HEK293 (cell line): ENCODE measurements at regions not wholly inside any gene's neighbourhood (a gene's known extent, or its start where the extent isn't known, plus 50 kb on each side); places are given as distances from the start of the nearest gene placed in this dataset.

Experiments used
- CTCF ChIA-PET: fragments of 350-600 bp; formaldehyde crosslinking; extraction: SDS; loops from one replicate; lab custom pipeline; 2021; ENCODE audit warnings: antibody characterized with exemption; lab: Yijun Ruan, JAX
- POLR2A ChIA-PET: fragments of 300-600 bp; formaldehyde crosslinking; extraction: SDS; loops from one replicate; lab custom pipeline; 2020; ENCODE audit warnings: antibody characterized with exemption, inconsistent platforms; lab: Yijun Ruan, JAX
- H3K27ac ChIP-seq: fragments of 200-500 bp; sonication (Bioruptor generic); 2 replicates; pipeline ENCODE4 v1.5.1; 2014; ENCODE audit warnings: low read depth, low read length, control low read depth, inconsistent platforms; ENCODE audit errors: extremely low read depth
- H3K36me3 ChIP-seq, 2 experiments: fragments of 200-500 bp in 1 of 2; sonication (Bioruptor generic) in 1 of 2; 1 replicate in 1 of 2; 2 replicates in 1 of 2; pipeline ENCODE4 v1.5.1; 2014 to 2017; ENCODE audit warnings: inconsistent platforms in 2 of 2, low read length in 2 of 2; ENCODE audit not compliant: control insufficient read depth in 2 of 2, insufficient read depth in 1 of 2
- H3K4me1 ChIP-seq: fragments of 200-500 bp; sonication (Bioruptor generic); 2 replicates; pipeline ENCODE4 v1.5.1; 2014; ENCODE audit warnings: mild to moderate bottlenecking, low read length, inconsistent platforms; ENCODE audit not compliant: control insufficient read depth, insufficient read depth
- H3K4me3 ChIP-seq: 2 replicates; pipeline ENCODE4 v1.5.1; 2011; ENCODE audit warnings: low read depth, mild to moderate bottlenecking, control low read depth, low read length, moderate library complexity
- H3K9me3 ChIP-seq: fragments of 200-500 bp; sonication (Bioruptor generic); 2 replicates; pipeline ENCODE4 v1.5.1; 2014; ENCODE audit warnings: low read depth, low read length, inconsistent platforms; ENCODE audit not compliant: control insufficient read depth, insufficient read depth
- BCL11B ChIP-seq: fragments of 450-650 bp; formaldehyde crosslinking; IDR thresholded peaks from 2 replicates; pipeline ENCODE4 v1.5.1; 2016; ENCODE audit warnings: low read depth, missing biosample characterization, missing genetic modification characterization
- HOXD13 ChIP-seq: sonication (generic); formaldehyde crosslinking; IDR thresholded peaks from 2 replicates; pipeline ENCODE4 v1.8.0; 2022; ENCODE audit warnings: missing genetic modification reagents, borderline replicate concordance
- KLF17 ChIP-seq: fragments of 450-650 bp; formaldehyde crosslinking; IDR thresholded peaks from 2 replicates; pipeline ENCODE4 v1.5.1; 2016; ENCODE audit warnings: missing biosample characterization, missing genetic modification characterization
- PRDM4 ChIP-seq: fragments of 450-650 bp; formaldehyde crosslinking; IDR thresholded peaks from 2 replicates; pipeline ENCODE4 v1.5.1; 2017; ENCODE audit warnings: missing biosample characterization, missing genetic modification characterization
- ZBTB11 ChIP-seq: fragments of 450-650 bp; formaldehyde crosslinking; conservative IDR thresholded peaks from 2 replicates; pipeline ENCODE4 v1.5.1; 2016; ENCODE audit warnings: low read depth, missing biosample characterization, missing genetic modification characterization
- ZFP37 ChIP-seq: fragments of 450-650 bp; formaldehyde crosslinking; IDR thresholded peaks from 2 replicates; pipeline ENCODE4 v1.5.1; 2016; ENCODE audit warnings: missing biosample characterization, missing genetic modification characterization
- ZNF114 ChIP-seq: fragments of 450-650 bp; formaldehyde crosslinking; IDR thresholded peaks from 2 replicates; pipeline ENCODE4 v1.5.0; 2017; ENCODE audit warnings: missing biosample characterization, missing genetic modification characterization
- ZNF324 ChIP-seq: fragments of 450-650 bp; formaldehyde crosslinking; IDR thresholded peaks from 2 replicates; pipeline ENCODE4 v1.5.1; 2016; ENCODE audit warnings: missing biosample characterization, missing genetic modification characterization
- ZNF341 ChIP-seq: fragments of 450-650 bp; formaldehyde crosslinking; IDR thresholded peaks from 2 replicates; pipeline ENCODE4; 2016; ENCODE audit warnings: low read depth, missing biosample characterization, missing genetic modification characterization
- ZNF354C ChIP-seq: fragments of 450-650 bp; formaldehyde crosslinking; IDR thresholded peaks from 2 replicates; pipeline ENCODE4 v1.5.1; 2016; ENCODE audit warnings: missing biosample characterization, missing genetic modification characterization, low read depth, borderline replicate concordance
- ZNF488 ChIP-seq: fragments of 450-650 bp; formaldehyde crosslinking; IDR thresholded peaks from 2 replicates; pipeline ENCODE4 v1.5.1; 2016; ENCODE audit warnings: missing biosample characterization, missing genetic modification characterization
- ZNF510 ChIP-seq: fragments of 450-650 bp; formaldehyde crosslinking; IDR thresholded peaks from 2 replicates; pipeline ENCODE4 v1.5.1; 2018; ENCODE audit warnings: mild to moderate bottlenecking, missing genetic modification characterization, missing biosample characterization; ENCODE audit not compliant: insufficient replicate concordance
- ZNF658 ChIP-seq: fragments of 450-650 bp; formaldehyde crosslinking; IDR thresholded peaks from 2 replicates; pipeline ENCODE4; 2016; ENCODE audit warnings: missing biosample characterization, missing genetic modification characterization
- ZSCAN18 ChIP-seq: fragments of 450-650 bp; formaldehyde crosslinking; IDR thresholded peaks from 2 replicates; pipeline ENCODE4 v1.5.1; 2016; ENCODE audit warnings: missing biosample characterization, missing genetic modification characterization
- ZSCAN30 ChIP-seq: fragments of 450-650 bp; IDR thresholded peaks from 2 replicates; pipeline ENCODE4 v1.5.1; 2018; ENCODE audit warnings: missing biosample characterization, mild to moderate bottlenecking, missing genetic modification characterization, moderate library complexity

GRCh38 chr17:72400863-72401262, 280.0 kb downstream of the SOX9 start:
- ChIA-PET POLR2A (no interaction called here), CTCF (interaction anchor here (0.9 to 1.1 kb wide), 2 partner anchors 9 to 17 kb away, joined by 3 to 4 read pairs; no protein-coding TSS in a partner anchor)
- TF ChIP-seq ZNF354C (tag by site-specific recombination) = no peak
- no peak for TF ChIP-seq ZBTB11 (tag by site-specific recombination)
- no peak for TF ChIP-seq ZNF324 (tag by site-specific recombination)
- TF ChIP-seq ZNF114 (tag by site-specific recombination) = no peak
- no peak for TF ChIP-seq ZNF510 (tag by site-specific recombination)
- TF ChIP-seq ZNF341 (tag by site-specific recombination) = no peak
- no peak for TF ChIP-seq ZFP37 (tag by site-specific recombination)
- TF ChIP-seq ZNF658 (tag by site-specific recombination) = no peak
- no peak for TF ChIP-seq ZNF488 (tag by site-specific recombination)
- TF ChIP-seq BCL11B (tag by site-specific recombination) = no peak
- no peak for TF ChIP-seq KLF17 (tag by site-specific recombination)
- TF ChIP-seq ZSCAN18 (tag by site-specific recombination) = no peak
- no peak for TF ChIP-seq ZSCAN30 (tag by site-specific recombination)
- no peak for TF ChIP-seq HOXD13 (CRISPR knock-in tag)
- TF ChIP-seq PRDM4 = no peak
- H3K4me1 ChIP-seq = no peaks in the 10 kb centered on the region
- no peak overlapping the region for H3K27ac ChIP-seq
- peaks cover 0 to 3% of the 10 kb centered on the region in 2 experiments; a peak in 1 of 3 replicates for H3K36me3 ChIP-seq
- no peaks in the 10 kb centered on the region for H3K9me3 ChIP-seq
- no peak overlapping the region for H3K4me3 ChIP-seq
